Left lung (tissue), 4 donors: ENCODE measurements at regions not wholly inside any gene's neighbourhood (a gene's known extent, or its start where the extent isn't known, plus 50 kb on each side); places are given as distances from the start of the nearest gene placed in this dataset.

Experiments used
- ATAC-seq: fragments of 200-7000 bp; cut with Tn5 transposase; one replicate; pipeline ENCODE4 v1.9.1; 2020; ENCODE audit warnings: moderate library complexity
- DNase-seq, 4 donors: peaks; one replicate each; pipeline ENCODE4 v3.0.0-alpha.2; 2013 to 2020
- H3K27ac ChIP-seq, 2 donors: fragments of 200-600 bp; sonication (generic) in 1 of 2; one replicate each; pipeline versions ENCODE4 v1.5.0 to v1.8.0; 2020 to 2021
- H3K27me3 ChIP-seq, 2 donors: fragments of 200-600 bp; sonication (generic) in 1 of 2; one replicate each; pipeline versions ENCODE4 v1.5.0 to v1.8.0; 2020 to 2021
- H3K36me3 ChIP-seq, 2 donors: fragments of 200-600 bp; sonication (generic) in 1 of 2; one replicate each; pipeline versions ENCODE4 v1.5.0 to v1.8.0; 2020 to 2021
- H3K4me1 ChIP-seq, 2 donors: fragments of 200-600 bp; one replicate each; pipeline ENCODE4 v1.8.0; 2021
- H3K4me3 ChIP-seq, 2 donors: fragments of 200-600 bp; sonication (generic) in 1 of 2; one replicate each; pipeline versions ENCODE4 v1.5.0 to v1.8.0; 2020 to 2021; ENCODE audit warnings: mild to moderate bottlenecking in 1 of 2
- H3K9me3 ChIP-seq, 2 donors: fragments of 200-600 bp; sonication (generic) in 1 of 2; one replicate each; pipeline versions ENCODE4 v1.5.0 to v1.8.0; 2020 to 2021
- CTCF ChIP-seq, 2 donors: fragments of 200-600 bp; sonication (generic) in 1 of 2; IDR thresholded peaks; one replicate each; pipeline versions ENCODE4 v1.5.0 to v1.8.0; 2021; ENCODE audit warnings: antibody characterized with exemption in 2 of 2
- intact Hi-C, 2 donors: fragments of 100-400 bp; cut with DNase I; formaldehyde crosslinking; loops; one replicate each; pipeline versions ENCODE4 v1.11.2 to v1.14.2; 2022
- donor health status: DM: no; HTN: yes; CAD: no.
- donor health status: DM: no; HTN: no; CAD: no.

GRCh38 chr1:242692988-242693387 is 168.5 kb upstream of the PLD5 start:
- no peaks in the 10 kb centered on the region for H3K9me3 ChIP-seq
- no peaks in the 10 kb centered on the region for H3K36me3 ChIP-seq
- intact Hi-C loops: no loop called here
- H3K27ac ChIP-seq: no peak overlapping the region
- no peaks in the 10 kb centered on the region for H3K4me1 ChIP-seq
- no peak for TF ChIP-seq CTCF (IDR thresholded peaks at IDR 0.05)
- no peak for ATAC-seq
- no peak overlapping the region for H3K4me3 ChIP-seq
- H3K27me3 ChIP-seq: no peaks in the 10 kb centered on the region
- no peak for DNase-seq

GRCh38 chr1:242691610-242691945 is 167.1 kb upstream of the PLD5 start:
- H3K4me1 ChIP-seq: no peaks in the 10 kb centered on the region
- H3K4me3 ChIP-seq: no peak overlapping the region
- no peaks in the 10 kb centered on the region for H3K27me3 ChIP-seq
- no peaks in the 10 kb centered on the region for H3K9me3 ChIP-seq
- H3K36me3 ChIP-seq: no peaks in the 10 kb centered on the region
- TF ChIP-seq CTCF (IDR thresholded peaks at IDR 0.05): no peak
- DNase-seq: no peak
- H3K27ac ChIP-seq: no peak overlapping the region
- ATAC-seq: no peak
- intact Hi-C loops: no loop called here

- DNase-seq (no peak), ATAC-seq (no peak)
- H3K36me3 ChIP-seq: no peaks in the 10 kb centered on the region
- H3K27ac ChIP-seq: no peak overlapping the region
- no peaks in the 10 kb centered on the region for H3K4me1 ChIP-seq
- no peaks in the 10 kb centered on the region for H3K27me3 ChIP-seq
- no peaks in the 10 kb centered on the region for H3K9me3 ChIP-seq
- no peak overlapping the region for H3K4me3 ChIP-seq
- no peak for TF ChIP-seq CTCF (IDR thresholded peaks at IDR 0.05)
- intact Hi-C loops: no loop called here
These were observed 166.5 kb upstream of the PLD5 start for GRCh38 chr1:242690849-242691609.

GRCh38 chr1:242689378-242689777 is 164.9 kb upstream of the PLD5 start:
- intact Hi-C loops: no loop called here
- no peak overlapping the region for H3K4me3 ChIP-seq
- no peaks in the 10 kb centered on the region for H3K9me3 ChIP-seq
- no peaks in the 10 kb centered on the region for H3K27me3 ChIP-seq
- DNase-seq (peak in 1 of 4 donors; percentile 63), ATAC-seq (no peak)
- H3K27ac ChIP-seq: no peak overlapping the region
- no peaks in the 10 kb centered on the region for H3K4me1 ChIP-seq
- no peaks in the 10 kb centered on the region for H3K36me3 ChIP-seq
- TF ChIP-seq CTCF (IDR thresholded peaks at IDR 0.05): no peak

- no peaks in the 10 kb centered on the region for H3K27me3 ChIP-seq
- no peaks in the 10 kb centered on the region for H3K4me1 ChIP-seq
- ATAC-seq: no peak
- no peak overlapping the region for H3K4me3 ChIP-seq
- intact Hi-C loops: no loop called here
- H3K27ac ChIP-seq: no peak overlapping the region
- no peak for DNase-seq
- H3K36me3 ChIP-seq: no peaks in the 10 kb centered on the region
- H3K9me3 ChIP-seq: no peaks in the 10 kb centered on the region
- no peak for TF ChIP-seq CTCF (IDR thresholded peaks at IDR 0.05)
These were observed 150.6 kb upstream of the PLD5 start for GRCh38 chr1:242674951-242675645.
